GM18520 (cell line): ENCODE measurements at regions not wholly inside any gene's neighbourhood (a gene's known extent, or its start where the extent isn't known, plus 50 kb on each side); places are given as distances from the start of the nearest gene placed in this dataset.
"Not testable (repeated sequence)": the region's sequence is repeated elsewhere in the genome, so short reads cannot be mapped to it uniquely, and the experiment has no call there.

Experiments used
- ATAC-seq: cut with Tn5 transposase; IDR thresholded peaks from one replicate; pipeline ENCODE4 v1.9.1; 2021; ENCODE audit not compliant: unreplicated experiment

- ATAC-seq: no peak
Measured at GRCh38 chr9:89695441-89695891, 90.7 kb downstream of the GADD45G start.

GRCh38 chr9:89695979-89696378 is 91.2 kb downstream of the GADD45G start:
- ATAC-seq: not testable (repeated sequence)

DNA sequence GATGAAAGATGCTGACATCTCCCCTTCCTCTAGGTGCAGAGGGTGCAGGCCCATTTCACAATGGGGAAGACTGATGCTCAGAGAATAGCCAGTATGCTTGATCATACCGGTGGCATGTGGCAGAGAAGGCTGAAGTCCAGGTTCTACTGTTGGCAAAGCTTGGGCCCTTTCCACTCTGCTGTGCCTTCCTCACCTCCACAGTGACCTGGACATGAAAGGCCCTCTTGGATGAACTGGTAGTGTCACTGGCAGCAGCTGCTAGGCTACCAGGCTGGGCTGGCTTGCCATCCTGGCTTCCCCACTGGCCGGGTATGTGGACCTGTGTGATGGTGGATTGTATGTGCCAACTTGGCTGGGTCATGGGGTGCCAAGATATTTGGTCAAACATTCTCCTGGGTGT is 92.0 kb downstream of the GADD45G start:
- ATAC-seq: no peak

DNA sequence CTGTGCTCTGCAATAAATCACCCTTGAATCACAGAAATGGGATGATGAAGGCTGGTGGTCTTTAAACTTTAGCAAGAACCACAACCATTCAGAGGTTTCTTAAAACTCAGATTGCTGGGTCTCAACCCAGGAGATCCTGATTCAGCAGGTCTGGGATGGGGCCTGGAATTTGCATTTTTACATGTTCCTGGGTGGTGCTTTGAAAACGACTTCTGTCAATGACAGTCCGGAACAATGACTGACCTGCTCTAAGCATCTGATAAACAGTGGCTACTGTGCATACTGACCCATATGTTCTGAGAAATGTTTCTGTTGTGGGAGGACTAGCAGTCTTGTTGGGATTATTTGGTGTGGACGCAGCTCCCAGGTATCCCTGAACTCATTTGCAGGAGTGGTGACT is 92.7 kb downstream of the GADD45G start:
- no peak for ATAC-seq

- no peak for ATAC-seq
Measured at GRCh38 chr9:89698411-89699005, 93.7 kb downstream of the GADD45G start.

DNA sequence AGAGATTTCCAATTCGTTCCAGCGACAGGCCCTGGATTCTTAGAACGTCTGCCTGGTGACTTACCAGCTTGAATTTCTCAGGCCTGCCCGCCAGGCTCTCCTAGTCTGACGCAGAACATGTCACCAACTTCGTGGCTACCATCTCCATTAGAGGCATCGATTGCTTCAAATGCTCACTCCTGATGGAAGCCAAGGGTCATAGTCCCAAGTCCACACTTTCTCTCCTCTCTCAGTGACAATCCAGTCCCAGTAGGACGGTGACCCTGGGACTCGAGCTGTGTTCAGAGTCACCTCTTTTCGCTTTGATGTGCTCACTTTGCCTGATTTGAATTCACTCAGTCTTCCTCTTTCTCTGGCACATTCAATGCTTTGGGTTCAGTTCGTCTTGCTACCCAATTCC is 94.8 kb downstream of the GADD45G start:
- no peak for ATAC-seq

DNA sequence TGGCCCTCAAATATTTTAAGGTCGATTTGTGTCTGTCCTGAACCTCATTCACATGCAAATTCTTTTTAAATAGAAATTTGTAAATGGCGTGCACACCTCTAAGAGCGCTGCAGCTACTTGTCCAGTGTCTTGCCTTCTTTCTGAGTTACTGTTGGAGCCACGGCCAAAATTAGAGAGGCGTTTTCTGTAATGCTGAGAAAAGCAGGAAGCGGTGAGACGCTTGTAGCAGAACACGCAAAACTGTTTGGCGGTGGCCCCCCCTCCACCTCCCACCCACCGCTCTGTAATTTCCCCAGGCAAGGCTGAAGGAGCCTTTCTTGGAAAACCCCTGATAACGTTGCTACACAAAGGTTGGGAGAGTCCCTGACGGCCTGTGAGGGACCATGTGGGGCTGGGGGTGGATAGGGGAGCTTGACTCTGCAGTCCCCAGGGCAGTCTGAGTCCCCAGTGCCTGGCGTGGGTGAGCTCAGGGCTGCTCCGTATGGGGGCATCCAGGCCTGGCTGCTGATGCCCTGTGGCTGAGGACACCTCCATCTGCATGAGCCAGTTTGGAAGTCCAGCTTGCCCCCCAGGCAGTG is 96.5 kb downstream of the GADD45G start:
- no peak for ATAC-seq

GRCh38 chr9:89702401-89702800 is 97.6 kb downstream of the GADD45G start:
- no peak for ATAC-seq

GRCh38 chr9:89705651-89706050 is 100.8 kb downstream of the GADD45G start:
- no peak for ATAC-seq

- ATAC-seq: no peak
Measured at GRCh38 chr9:89706086-89706485, 101.3 kb downstream of the GADD45G start.

DNA sequence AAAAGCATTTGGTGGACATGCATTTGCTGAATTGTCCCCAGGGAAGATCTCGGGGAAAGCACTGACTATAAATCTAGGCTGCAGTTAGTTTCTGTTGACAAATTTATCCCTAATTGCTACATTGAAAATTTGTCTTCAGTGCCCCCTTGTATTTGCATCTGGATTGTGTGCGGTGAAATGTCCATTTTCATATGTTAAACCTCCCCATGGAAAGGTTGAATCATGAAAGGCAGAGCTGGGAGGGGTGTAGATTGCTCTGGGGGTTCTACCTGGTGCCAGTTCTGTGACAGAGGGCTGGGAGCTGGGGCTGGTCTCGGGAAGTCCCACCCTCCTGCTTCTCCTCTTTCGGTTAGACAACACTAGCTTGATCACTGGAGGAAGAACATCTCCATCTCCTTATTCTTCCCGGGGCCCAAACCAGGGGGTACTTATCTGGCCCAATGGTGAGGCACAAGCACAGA is 101.9 kb downstream of the GADD45G start:
- ATAC-seq: no peak

GRCh38 chr9:89710697-89711096 is 105.9 kb downstream of the GADD45G start:
- ATAC-seq: no peak

DNA sequence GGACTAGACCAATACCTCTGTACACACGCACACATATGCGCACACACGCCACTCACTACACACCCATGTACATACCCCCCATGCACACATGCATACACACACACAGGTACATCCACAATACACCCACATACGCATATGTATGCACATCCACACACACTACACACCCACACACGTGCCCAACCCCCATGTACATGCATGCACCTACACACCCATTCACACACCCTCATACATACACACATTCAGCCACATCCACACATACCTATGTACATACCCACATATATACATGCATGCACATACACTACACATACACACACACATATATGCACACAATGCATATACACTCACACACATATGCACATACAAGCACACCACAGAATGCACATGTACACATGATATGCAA is 107.1 kb downstream of the GADD45G start:
- no peak for ATAC-seq

DNA sequence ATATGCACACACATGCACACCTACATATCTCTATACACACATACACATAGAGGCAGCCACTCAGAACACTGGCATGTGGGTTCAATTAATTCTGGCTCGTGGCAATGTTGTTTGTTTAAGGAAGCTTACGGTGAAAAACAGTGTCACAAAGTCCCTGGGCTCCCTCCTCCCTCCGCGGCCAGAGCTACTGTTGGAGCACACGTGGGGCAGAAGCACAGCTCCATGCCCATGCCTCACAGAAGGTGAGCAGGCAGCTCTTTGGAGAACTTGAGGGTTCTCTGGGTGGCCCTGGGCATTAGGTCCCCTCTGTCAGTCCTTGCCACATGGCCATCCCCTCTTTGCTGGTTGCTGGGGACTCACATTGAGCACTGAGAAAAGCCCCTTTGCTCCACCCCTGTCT is 107.5 kb downstream of the GADD45G start:
- no peak for ATAC-seq

GRCh38 chr9:89714321-89714720 is 109.5 kb downstream of the GADD45G start:
- ATAC-seq: no peak

DNA sequence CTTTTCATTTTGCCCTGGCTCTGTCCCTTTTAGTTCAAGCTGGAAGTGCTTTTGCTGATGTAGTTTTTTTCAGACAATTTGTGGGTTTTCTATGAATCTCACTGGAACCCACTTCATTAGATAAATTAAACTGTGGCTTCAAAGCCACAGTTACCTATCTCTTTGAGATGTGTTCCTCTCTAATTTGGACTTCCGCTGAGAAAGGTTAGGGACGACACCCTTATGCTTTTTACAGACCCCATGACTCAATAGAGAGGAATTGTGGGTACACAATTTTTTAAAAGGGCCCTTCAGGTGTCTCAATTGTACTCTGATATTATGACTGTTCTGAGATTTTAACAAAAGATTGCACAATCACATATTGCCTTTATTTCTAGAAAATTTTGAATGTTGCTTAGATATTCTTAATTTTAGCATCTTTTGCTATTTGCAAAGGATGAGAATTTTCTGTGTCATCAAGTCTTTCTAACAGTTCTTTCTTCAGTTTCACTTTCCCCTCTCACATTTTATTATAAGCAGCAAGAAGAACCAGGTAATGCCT is 110.6 kb downstream of the GADD45G start:
- ATAC-seq: no peak

DNA sequence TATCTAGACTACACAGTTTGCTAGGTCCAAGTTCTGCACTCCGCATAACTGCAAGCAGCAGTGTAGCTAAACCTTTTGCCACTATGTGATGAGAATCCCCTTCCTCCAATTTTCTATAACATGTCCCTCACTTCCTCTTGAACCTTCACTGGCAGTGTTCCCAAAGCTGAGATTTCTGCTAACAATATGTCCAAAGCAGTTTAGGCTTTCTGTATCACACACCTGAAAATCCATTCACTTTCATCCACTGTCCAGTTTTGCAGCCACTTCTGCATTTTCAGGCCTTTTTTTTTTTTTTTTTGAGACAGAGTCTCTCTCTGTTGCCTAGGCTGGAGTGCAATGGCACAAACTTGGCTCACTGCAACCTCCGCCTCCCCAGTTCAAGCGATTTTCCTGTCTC is 111.1 kb downstream of the GADD45G start:
- no peak for ATAC-seq

- ATAC-seq: no peak
Measured at GRCh38 chr9:89716559-89716958, 111.7 kb downstream of the GADD45G start.

DNA sequence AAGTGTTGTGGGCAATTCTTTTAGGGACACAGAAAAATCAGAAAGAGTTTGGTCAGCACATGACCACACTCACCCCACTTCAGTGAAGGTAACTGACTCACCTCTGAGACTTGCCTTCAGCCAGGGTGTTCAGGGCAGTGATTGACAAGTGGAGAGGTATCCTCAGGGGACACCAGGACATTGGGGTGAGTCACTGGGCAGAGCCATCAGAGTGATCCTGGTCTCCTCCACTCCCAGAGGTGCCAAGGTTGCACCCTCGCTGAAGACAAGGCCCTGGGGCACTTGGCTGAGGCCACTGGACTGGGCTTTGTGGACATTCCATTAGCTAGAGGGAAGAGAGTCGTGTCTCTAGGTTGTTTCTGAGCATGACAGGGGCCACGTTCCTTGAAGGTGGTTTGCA is 113.4 kb downstream of the GADD45G start:
- no peak for ATAC-seq

- ATAC-seq: no peak
Measured at GRCh38 chr9:89718651-89719050, 113.8 kb downstream of the GADD45G start.

GRCh38 chr9:89719202-89719601 is 114.4 kb downstream of the GADD45G start:
- ATAC-seq: no peak

- ATAC-seq: no peak
Measured at GRCh38 chr9:89720696-89721175, 115.9 kb downstream of the GADD45G start.
